Uterus (tissue), 3 donors: ENCODE measurements at regions not wholly inside any gene's neighbourhood (a gene's known extent, or its start where the extent isn't known, plus 50 kb on each side); places are given as distances from the start of the nearest gene placed in this dataset.

Experiments
- DNase-seq, 2 donors: peaks; one replicate each; pipeline ENCODE4 v3.0.0-alpha.2; 2019 to 2020
- H3K27ac ChIP-seq, 2 donors: fragments of 200-600 bp; sonication (generic); 1 replicate in 1 of 2; 2 replicates in 1 of 2; pipeline ENCODE4 v1.5.1; 2016 to 2018
- H3K27me3 ChIP-seq, 2 donors: fragments of 200-600 bp; sonication (generic); one replicate each; pipeline ENCODE4 v1.5.1; 2018 to 2019; ENCODE audit warnings: control low read depth in 1 of 2
- H3K36me3 ChIP-seq, 2 donors: fragments of 200-600 bp; sonication (generic); one replicate each; pipeline ENCODE4 v1.5.1; 2019; ENCODE audit warnings: control low read depth in 1 of 2
- H3K4me1 ChIP-seq, 2 donors: fragments of 200-600 bp; sonication (generic); one replicate each; pipeline ENCODE4 v1.5.1; 2018 to 2019; ENCODE audit warnings: control low read depth in 1 of 2
- H3K4me3 ChIP-seq, 2 donors: fragments of 200-600 bp; sonication (generic); 1 replicate in 1 of 2; 2 replicates in 1 of 2; pipeline ENCODE4 v1.5.1; 2018 to 2019; ENCODE audit warnings: mild to moderate bottlenecking in 1 of 2
- H3K9me3 ChIP-seq, 2 donors: fragments of 200-600 bp; sonication (generic); one replicate each; pipeline ENCODE4 v1.5.1; 2019; ENCODE audit warnings: control low read depth in 1 of 2
- POLR2A ChIP-seq, 2 donors: fragments of 450-650 bp; IDR thresholded peaks; one replicate each; pipeline ENCODE4 v1.6.1; 2016; ENCODE audit warnings: antibody characterized with exemption in 2 of 2, mild to moderate bottlenecking in 1 of 2, moderate library complexity in 1 of 2
- intact Hi-C: fragments of 100-400 bp; cut with DNase I; formaldehyde crosslinking; loops from one replicate; pipeline ENCODE4 v1.15.1; 2023; ENCODE audit warnings: low total_unique reads
- TF ChIP-seq, protein P1 (sequence below), 4 experiments: fragments of 200-600 bp in 2 of 4; fragments of 450-650 bp in 2 of 4; sonication (generic) in 2 of 4; IDR thresholded peaks; one replicate each; pipeline ENCODE4 v1.5.1; 2016 to 2019; ENCODE audit warnings: antibody characterized with exemption in 4 of 4, mild to moderate bottlenecking in 2 of 4, moderate library complexity in 1 of 4
- donor health status: DM: yes; HTN: yes; CAD: no.

- intact Hi-C loops: no loop called here
- Histone ChIP-seq H3K4me1 (no peaks in the 10 kb centered on the region), H3K27me3 (no peaks in the 10 kb centered on the region), H3K27ac (no peak overlapping the region), H3K9me3 (no peaks in the 10 kb centered on the region), H3K4me3 (no peak overlapping the region), H3K36me3 (no peaks in the 10 kb centered on the region)
- DNase-seq: no peak
- TF ChIP-seq POLR2A (IDR thresholded peaks at IDR 0.05): no peak
- TF ChIP-seq, protein P1, sequence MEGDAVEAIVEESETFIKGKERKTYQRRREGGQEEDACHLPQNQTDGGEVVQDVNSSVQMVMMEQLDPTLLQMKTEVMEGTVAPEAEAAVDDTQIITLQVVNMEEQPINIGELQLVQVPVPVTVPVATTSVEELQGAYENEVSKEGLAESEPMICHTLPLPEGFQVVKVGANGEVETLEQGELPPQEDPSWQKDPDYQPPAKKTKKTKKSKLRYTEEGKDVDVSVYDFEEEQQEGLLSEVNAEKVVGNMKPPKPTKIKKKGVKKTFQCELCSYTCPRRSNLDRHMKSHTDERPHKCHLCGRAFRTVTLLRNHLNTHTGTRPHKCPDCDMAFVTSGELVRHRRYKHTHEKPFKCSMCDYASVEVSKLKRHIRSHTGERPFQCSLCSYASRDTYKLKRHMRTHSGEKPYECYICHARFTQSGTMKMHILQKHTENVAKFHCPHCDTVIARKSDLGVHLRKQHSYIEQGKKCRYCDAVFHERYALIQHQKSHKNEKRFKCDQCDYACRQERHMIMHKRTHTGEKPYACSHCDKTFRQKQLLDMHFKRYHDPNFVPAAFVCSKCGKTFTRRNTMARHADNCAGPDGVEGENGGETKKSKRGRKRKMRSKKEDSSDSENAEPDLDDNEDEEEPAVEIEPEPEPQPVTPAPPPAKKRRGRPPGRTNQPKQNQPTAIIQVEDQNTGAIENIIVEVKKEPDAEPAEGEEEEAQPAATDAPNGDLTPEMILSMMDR (IDR thresholded peaks at IDR 0.05): no peak
Measured at GRCh38 chr13:39811051-39811450, 155.6 kb downstream of the COG6 start.

DNA sequence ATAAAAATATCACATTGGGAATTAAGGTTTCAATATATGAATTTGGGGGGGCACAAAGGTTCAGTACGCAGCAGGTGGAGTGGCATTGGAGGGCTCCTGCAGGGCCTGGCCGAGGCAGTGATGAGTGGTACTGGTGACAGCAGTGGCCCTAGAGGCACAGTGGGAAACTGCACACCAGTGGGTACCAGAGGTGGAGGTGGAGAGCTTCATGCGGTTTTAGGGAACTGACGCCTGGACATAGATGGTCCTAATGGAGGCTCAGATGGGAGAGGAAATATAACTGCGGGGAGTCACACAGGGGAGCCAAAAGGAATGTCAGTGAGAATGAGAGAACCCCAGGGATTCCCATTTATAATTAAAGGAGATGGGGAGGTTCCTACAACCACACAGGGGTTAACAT is 156.2 kb downstream of the COG6 start:
- Histone ChIP-seq H3K36me3 (no peaks in the 10 kb centered on the region), H3K27me3 (no peaks in the 10 kb centered on the region), H3K4me3 (no peak overlapping the region), H3K4me1 (no peaks in the 10 kb centered on the region), H3K27ac (no peak overlapping the region), H3K9me3 (no peaks in the 10 kb centered on the region)
- intact Hi-C loops: no loop called here
- TF ChIP-seq, protein P1 (IDR thresholded peaks at IDR 0.05): no peak
- TF ChIP-seq POLR2A (IDR thresholded peaks at IDR 0.05): no peak
- no peak for DNase-seq

- DNase-seq: no peak
- intact Hi-C loops: no loop called here
Measured at GRCh38 chr13:39815345-39816111, 160.1 kb downstream of the COG6 start.

DNA sequence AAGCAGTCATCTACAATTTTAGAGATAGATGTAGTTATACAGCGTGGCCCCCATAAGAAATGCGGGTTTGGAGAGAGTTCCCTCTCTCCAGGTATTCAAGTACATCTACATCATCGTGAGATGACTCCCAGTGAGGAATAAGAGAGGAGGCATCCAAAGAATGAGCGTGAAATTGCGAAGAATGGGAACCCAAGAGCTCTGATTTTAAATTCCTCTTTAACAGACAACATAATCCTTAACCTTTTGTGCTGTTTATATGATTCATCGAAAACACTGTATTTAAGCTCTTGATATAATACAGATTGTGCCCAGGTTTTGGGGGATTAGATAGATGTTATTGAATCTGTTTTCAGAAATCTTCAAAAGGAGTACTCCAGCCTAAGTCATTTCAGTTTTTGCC is 161.5 kb downstream of the COG6 start:
- Histone ChIP-seq H3K4me1 (no peaks in the 10 kb centered on the region), H3K4me3 (no peak overlapping the region), H3K9me3 (no peaks in the 10 kb centered on the region), H3K36me3 (no peaks in the 10 kb centered on the region), H3K27me3 (no peaks in the 10 kb centered on the region), H3K27ac (peak overlapping the region; percentile 24 to 59)
- no peak for DNase-seq
- TF ChIP-seq, protein P1 (IDR thresholded peaks at IDR 0.05): no peak
- TF ChIP-seq POLR2A (IDR thresholded peaks at IDR 0.05): no peak
- intact Hi-C loops: no loop called here

More at GRCh38 chr13:39815345-39816111, 160.1 kb downstream of the COG6 start:
- no peaks in the 10 kb centered on the region for H3K27me3 ChIP-seq
- no peak for TF ChIP-seq POLR2A (IDR thresholded peaks at IDR 0.05)
- TF ChIP-seq, protein P1 (IDR thresholded peaks at IDR 0.05): peak in 1 of 4 experiments; percentile 11
- no peaks in the 10 kb centered on the region for H3K4me1 ChIP-seq
- no peaks in the 10 kb centered on the region for H3K9me3 ChIP-seq
- no peak overlapping the region for H3K4me3 ChIP-seq
- H3K36me3 ChIP-seq: no peaks in the 10 kb centered on the region
- H3K27ac ChIP-seq: peak overlapping the region in 1 of 2 donors; percentile 59

- Histone ChIP-seq H3K27me3 (no peaks in the 10 kb centered on the region), H3K27ac (peak overlapping the region; percentile 27 to 59), H3K36me3 (no peaks in the 10 kb centered on the region), H3K4me3 (no peak overlapping the region), H3K4me1 (no peaks in the 10 kb centered on the region), H3K9me3 (no peaks in the 10 kb centered on the region)
- TF ChIP-seq, protein P1 (IDR thresholded peaks at IDR 0.05): no peak
- no peak for TF ChIP-seq POLR2A (IDR thresholded peaks at IDR 0.05)
- DNase-seq: peak; percentile 34 to 65
- intact Hi-C loops: no loop called here
Measured at GRCh38 chr13:39818953-39819352, 163.5 kb downstream of the COG6 start.
